Activated naive CD8-positive, alpha-beta T cell treated with anti-CD3 and anti-CD28 coated beads, Interleukin-2, amount 50 U/mL, for 24 hours (primary cell): ENCODE measurements at regions not wholly inside any gene's neighbourhood (a gene's known extent, or its start where the extent isn't known, plus 50 kb on each side); places are given as distances from the start of the nearest gene placed in this dataset.
"Not testable (repeated sequence)": the region's sequence is repeated elsewhere in the genome, so short reads cannot be mapped to it uniquely, and the experiment has no call there.

Source experiments
- ATAC-seq: fragments of 150-1000 bp; cut with Tn5 transposase; one replicate; pipeline ENCODE4 v1.10.0; 2021
- DNase-seq: peaks from one replicate; pipeline ENCODE4 v3.0.0; 2021
- H3K27ac Mint-ChIP-seq: one replicate; pipeline ENCODE4 v1.8.0; 2021; ENCODE audit warnings: mild to moderate bottlenecking, mixed read lengths
- H3K27me3 Mint-ChIP-seq: one replicate; pipeline ENCODE4 v1.8.0; 2021; ENCODE audit warnings: mixed read lengths
- H3K36me3 Mint-ChIP-seq: one replicate; pipeline ENCODE4 v1.8.0; 2021; ENCODE audit warnings: low read depth, mixed read lengths
- H3K4me1 Mint-ChIP-seq: one replicate; pipeline ENCODE4 v1.8.0; 2021; ENCODE audit warnings: mixed read lengths
- H3K4me3 Mint-ChIP-seq: one replicate; pipeline ENCODE4 v1.8.0; 2021; ENCODE audit warnings: mild to moderate bottlenecking, moderate library complexity, mixed read lengths
- H3K9me3 Mint-ChIP-seq: one replicate; pipeline ENCODE4 v1.8.0; 2021; ENCODE audit warnings: mixed read lengths

DNA sequence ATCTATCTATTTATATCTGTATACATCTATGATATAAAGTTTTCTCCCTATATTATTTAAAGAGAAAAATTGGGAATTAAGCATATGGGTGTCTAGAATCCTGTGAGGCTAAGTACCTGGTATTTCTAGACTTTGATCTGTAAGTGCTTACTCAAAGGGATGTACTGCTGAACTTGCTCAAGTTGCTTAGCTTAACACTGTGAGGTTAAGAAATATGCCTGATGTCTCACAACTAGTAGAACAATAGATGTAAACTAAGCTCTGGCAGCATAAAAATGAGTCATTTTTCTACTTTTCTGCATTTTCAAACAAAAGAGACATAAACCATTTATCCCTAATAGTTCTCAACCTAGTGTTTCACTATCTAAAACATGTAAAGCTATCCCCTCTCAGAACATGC, 744.4 kb upstream of the ANO3 start:
- no peak overlapping the region for H3K4me3 Mint-ChIP-seq
- no peak for ATAC-seq
- H3K27me3 Mint-ChIP-seq: no peaks in the 10 kb centered on the region
- H3K36me3 Mint-ChIP-seq: no peaks in the 10 kb centered on the region
- no peak for DNase-seq
- H3K9me3 Mint-ChIP-seq: peaks cover 22% of the 10 kb centered on the region
- no peaks in the 10 kb centered on the region for H3K4me1 Mint-ChIP-seq
- H3K27ac Mint-ChIP-seq: no peak overlapping the region

- ATAC-seq (no peak), DNase-seq (no peak)
- no peaks in the 10 kb centered on the region for H3K27me3 Mint-ChIP-seq
- peaks cover 7% of the 10 kb centered on the region for H3K9me3 Mint-ChIP-seq
- H3K36me3 Mint-ChIP-seq: no peaks in the 10 kb centered on the region
- no peak overlapping the region for H3K27ac Mint-ChIP-seq
- no peak overlapping the region for H3K4me3 Mint-ChIP-seq
- H3K4me1 Mint-ChIP-seq: no peaks in the 10 kb centered on the region
These were observed 738.7 kb upstream of the ANO3 start for GRCh38 chr11:25593221-25593620.

DNA sequence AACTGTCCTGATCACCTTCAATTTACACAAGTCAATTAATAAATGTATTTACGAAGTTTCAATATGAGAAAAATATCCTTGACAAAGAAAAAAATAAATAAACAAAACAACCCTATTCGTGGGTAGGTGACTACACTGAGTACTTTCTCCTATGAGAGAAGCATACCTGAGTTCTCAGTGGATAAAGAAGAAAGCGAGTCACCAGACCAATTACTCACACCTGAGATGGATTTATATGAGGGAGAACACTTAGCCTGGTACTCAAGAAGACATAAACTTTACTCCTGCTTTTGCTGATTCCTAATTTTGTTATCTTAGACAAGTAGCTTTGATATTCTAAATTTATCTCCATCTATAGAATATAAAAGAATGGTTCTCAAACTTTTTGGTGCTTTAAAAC, 735.2 kb upstream of the ANO3 start:
- H3K4me3 Mint-ChIP-seq: no peak overlapping the region
- H3K4me1 Mint-ChIP-seq: no peaks in the 10 kb centered on the region
- H3K27me3 Mint-ChIP-seq: no peaks in the 10 kb centered on the region
- no peak overlapping the region for H3K27ac Mint-ChIP-seq
- H3K9me3 Mint-ChIP-seq: peaks cover 1% of the 10 kb centered on the region
- DNase-seq: no peak
- ATAC-seq: no peak
- H3K36me3 Mint-ChIP-seq: no peaks in the 10 kb centered on the region

GRCh38 chr11:25597696-25598095, 734.2 kb upstream of the ANO3 start:
- Mint-ChIP-seq H3K4me1 (no peaks in the 10 kb centered on the region), H3K27ac (no peak overlapping the region), H3K36me3 (no peaks in the 10 kb centered on the region), H3K27me3 (no peaks in the 10 kb centered on the region), H3K9me3 (peaks cover 5% of the 10 kb centered on the region), H3K4me3 (no peak overlapping the region)
- no peak for ATAC-seq
- DNase-seq: no peak

DNA sequence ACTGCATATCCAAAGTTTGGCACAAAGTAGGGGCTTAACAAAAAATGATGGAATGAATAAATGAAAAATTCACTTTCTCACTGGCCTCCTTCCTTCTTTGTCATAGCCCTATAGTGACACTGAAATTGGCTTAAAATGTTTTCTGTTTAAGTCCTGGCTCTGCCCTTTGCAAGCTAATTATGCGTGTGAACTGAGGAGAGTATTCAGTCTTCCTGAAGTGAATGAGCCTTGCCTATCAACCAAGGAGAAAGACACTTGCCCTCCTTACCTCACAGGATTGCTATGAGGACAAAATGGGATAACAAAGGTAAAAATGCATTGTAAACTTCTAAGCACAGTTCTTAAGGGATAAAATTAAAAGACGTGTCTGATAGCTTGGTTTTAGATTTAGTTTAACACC, 729.8 kb upstream of the ANO3 start:
- H3K27me3 Mint-ChIP-seq: no peaks in the 10 kb centered on the region
- H3K4me3 Mint-ChIP-seq: no peak overlapping the region
- H3K4me1 Mint-ChIP-seq: no peaks in the 10 kb centered on the region
- H3K9me3 Mint-ChIP-seq: peaks cover 21% of the 10 kb centered on the region
- DNase-seq (no peak), ATAC-seq (no peak)
- H3K27ac Mint-ChIP-seq: no peak overlapping the region
- H3K36me3 Mint-ChIP-seq: no peaks in the 10 kb centered on the region

GRCh38 chr11:25602959-25603358, 729.0 kb upstream of the ANO3 start:
- Mint-ChIP-seq H3K27me3 (no peaks in the 10 kb centered on the region), H3K4me3 (no peak overlapping the region), H3K36me3 (no peaks in the 10 kb centered on the region), H3K4me1 (no peaks in the 10 kb centered on the region), H3K9me3 (peaks cover 21% of the 10 kb centered on the region), H3K27ac (no peak overlapping the region)
- ATAC-seq (no peak), DNase-seq (no peak)

DNA sequence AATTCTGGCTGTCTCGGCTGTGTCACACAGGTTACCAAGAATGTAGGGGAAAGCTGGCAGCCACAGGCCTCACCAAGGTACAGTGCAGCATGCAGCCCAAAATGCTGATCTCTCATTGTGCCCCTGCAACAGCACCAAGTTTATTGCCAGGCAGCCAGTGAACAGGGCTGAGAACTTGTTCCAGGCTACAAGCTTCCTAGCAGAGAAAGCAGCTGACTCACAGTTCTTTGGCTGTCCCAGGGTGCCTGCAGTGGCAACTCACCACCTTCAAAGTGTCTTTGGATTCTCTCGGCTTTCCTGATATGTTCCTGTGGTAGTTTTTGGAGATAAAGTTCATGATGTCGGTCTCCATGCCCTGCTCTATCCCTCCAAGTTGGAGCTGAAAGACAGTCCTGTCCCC, 719.1 kb upstream of the ANO3 start:
- Mint-ChIP-seq H3K27ac (no peak overlapping the region), H3K9me3 (peaks cover 21% of the 10 kb centered on the region), H3K4me1 (no peaks in the 10 kb centered on the region), H3K36me3 (no peaks in the 10 kb centered on the region), H3K4me3 (no peak overlapping the region), H3K27me3 (no peaks in the 10 kb centered on the region)
- ATAC-seq (no peak), DNase-seq (no peak)

DNA sequence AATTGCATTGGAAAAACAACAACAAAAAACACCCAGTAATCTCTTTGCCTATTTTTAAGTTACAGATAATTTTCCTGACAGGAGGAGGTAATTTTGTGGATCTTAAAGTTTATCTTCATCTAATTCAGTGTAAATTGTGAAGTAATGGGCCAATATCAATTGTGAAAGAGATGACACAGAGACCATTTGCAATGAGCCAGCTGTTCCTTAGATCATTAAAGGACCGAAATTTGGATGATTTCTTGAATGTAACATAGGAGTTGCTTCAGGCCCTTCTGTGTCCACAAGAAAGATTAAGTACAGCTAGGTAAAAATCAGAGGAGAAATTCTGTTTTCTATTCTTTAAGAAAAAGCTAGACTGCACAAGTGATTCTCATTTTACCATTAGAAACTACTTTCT, 718.5 kb upstream of the ANO3 start:
- H3K27me3 Mint-ChIP-seq: no peaks in the 10 kb centered on the region
- peaks cover 21% of the 10 kb centered on the region for H3K9me3 Mint-ChIP-seq
- no peak overlapping the region for H3K27ac Mint-ChIP-seq
- no peaks in the 10 kb centered on the region for H3K4me1 Mint-ChIP-seq
- no peak for ATAC-seq
- H3K4me3 Mint-ChIP-seq: no peak overlapping the region
- no peaks in the 10 kb centered on the region for H3K36me3 Mint-ChIP-seq
- no peak for DNase-seq

- Mint-ChIP-seq H3K9me3 (peaks cover 21% of the 10 kb centered on the region), H3K27ac (no peak overlapping the region), H3K27me3 (no peaks in the 10 kb centered on the region), H3K4me3 (no peak overlapping the region), H3K4me1 (no peaks in the 10 kb centered on the region), H3K36me3 (no peaks in the 10 kb centered on the region)
- ATAC-seq: no peak
- DNase-seq: no peak
These were observed 718.1 kb upstream of the ANO3 start for GRCh38 chr11:25613865-25614264.

DNA sequence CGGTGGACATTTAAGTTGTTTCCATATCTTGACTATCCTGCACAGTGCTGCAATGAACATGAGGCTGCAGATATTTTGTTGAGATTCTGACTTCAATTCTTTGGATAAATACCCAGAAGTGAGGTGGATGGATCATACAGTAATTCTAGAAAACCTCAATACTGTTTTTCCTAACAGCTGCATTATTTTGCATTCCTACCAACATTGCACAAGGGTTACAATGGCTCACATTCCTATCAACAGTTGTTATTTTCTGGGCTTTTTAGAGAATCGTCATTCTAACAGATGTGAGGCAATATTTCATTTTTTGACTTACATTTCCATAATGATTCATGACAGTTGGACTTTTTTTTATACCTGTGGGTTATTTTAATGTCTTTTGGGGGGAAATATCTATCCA, 716.9 kb upstream of the ANO3 start:
- no peaks in the 10 kb centered on the region for H3K27me3 Mint-ChIP-seq
- peaks cover 21% of the 10 kb centered on the region for H3K9me3 Mint-ChIP-seq
- ATAC-seq (no peak), DNase-seq (no peak)
- H3K36me3 Mint-ChIP-seq: no peaks in the 10 kb centered on the region
- H3K4me3 Mint-ChIP-seq: no peak overlapping the region
- H3K4me1 Mint-ChIP-seq: no peaks in the 10 kb centered on the region
- H3K27ac Mint-ChIP-seq: no peak overlapping the region

- H3K27ac Mint-ChIP-seq: no peak overlapping the region
- H3K9me3 Mint-ChIP-seq: peaks cover 21% of the 10 kb centered on the region
- no peaks in the 10 kb centered on the region for H3K36me3 Mint-ChIP-seq
- DNase-seq (no peak), ATAC-seq (no peak)
- H3K4me3 Mint-ChIP-seq: no peak overlapping the region
- no peaks in the 10 kb centered on the region for H3K4me1 Mint-ChIP-seq
- no peaks in the 10 kb centered on the region for H3K27me3 Mint-ChIP-seq
These were observed 716.1 kb upstream of the ANO3 start for GRCh38 chr11:25615841-25616240.

DNA sequence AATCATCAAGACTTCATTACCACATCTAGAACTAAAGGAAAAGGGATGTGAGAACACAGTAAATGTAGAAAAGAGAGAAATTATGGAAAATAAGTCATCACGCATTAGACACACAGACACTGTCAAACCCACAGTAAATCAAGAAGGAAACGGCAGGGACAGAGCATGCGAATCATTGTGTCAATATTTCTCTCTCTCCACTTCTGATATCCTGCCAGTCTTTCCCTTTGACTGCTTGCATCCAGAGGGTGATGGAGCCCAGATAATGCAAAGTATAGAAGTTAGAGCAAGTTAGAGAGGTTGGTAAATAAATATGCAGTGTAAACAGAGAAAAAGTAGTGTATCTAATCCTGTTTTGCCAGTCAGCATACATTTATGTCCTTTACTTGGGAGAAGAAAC, 706.8 kb upstream of the ANO3 start:
- ATAC-seq: no peak
- no peak for DNase-seq
- Mint-ChIP-seq H3K4me3 (no peak overlapping the region), H3K27ac (no peak overlapping the region), H3K4me1 (no peaks in the 10 kb centered on the region), H3K9me3 (peaks cover 9% of the 10 kb centered on the region), H3K36me3 (no peaks in the 10 kb centered on the region), H3K27me3 (no peaks in the 10 kb centered on the region)

DNA sequence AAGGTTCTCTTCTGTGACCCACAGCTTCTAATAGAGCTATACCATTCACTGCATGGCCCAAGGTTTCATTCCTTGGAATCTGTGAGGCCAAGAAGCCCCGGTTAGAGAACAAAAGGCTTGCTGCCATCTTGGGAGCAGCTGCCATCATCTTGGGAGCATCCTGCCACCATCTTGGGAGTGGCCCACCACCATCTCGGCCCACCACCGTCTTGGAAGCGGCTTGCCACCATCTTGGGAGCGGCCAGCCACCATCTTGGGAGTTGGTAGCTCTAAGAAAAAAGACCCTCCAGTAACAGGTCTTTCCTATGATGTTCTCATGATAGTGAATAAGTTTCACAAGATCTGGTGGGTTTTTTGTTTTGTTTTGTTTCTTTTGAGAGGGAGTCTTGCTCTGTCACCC, 703.9 kb upstream of the ANO3 start:
- H3K4me1 Mint-ChIP-seq: no peaks in the 10 kb centered on the region
- DNase-seq (no peak), ATAC-seq (no peak)
- peaks cover 8% of the 10 kb centered on the region for H3K9me3 Mint-ChIP-seq
- H3K36me3 Mint-ChIP-seq: no peaks in the 10 kb centered on the region
- H3K4me3 Mint-ChIP-seq: no peak overlapping the region
- no peak overlapping the region for H3K27ac Mint-ChIP-seq
- no peaks in the 10 kb centered on the region for H3K27me3 Mint-ChIP-seq

DNA sequence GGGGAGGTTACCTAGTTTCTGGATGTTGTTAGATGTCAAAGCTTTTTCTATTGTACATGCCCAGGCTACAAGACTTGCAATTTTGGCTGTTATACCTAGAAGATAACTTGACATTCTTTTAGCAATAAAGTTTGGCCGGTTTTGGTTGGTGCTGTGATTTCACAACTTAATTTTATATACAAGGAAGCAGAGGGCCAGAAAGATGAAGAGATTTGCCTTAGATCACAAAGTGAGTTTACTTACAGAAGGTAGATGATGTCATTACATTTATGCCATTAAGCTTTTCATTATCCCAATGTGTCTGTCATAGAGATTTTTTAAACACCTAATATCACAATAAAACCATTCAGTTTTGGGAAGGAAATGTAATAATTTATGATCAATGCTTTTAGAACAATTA, 698.7 kb upstream of the ANO3 start:
- Mint-ChIP-seq H3K4me1 (no peaks in the 10 kb centered on the region), H3K4me3 (no peak overlapping the region), H3K9me3 (peaks cover 7% of the 10 kb centered on the region), H3K27me3 (no peaks in the 10 kb centered on the region), H3K27ac (no peak overlapping the region), H3K36me3 (no peaks in the 10 kb centered on the region)
- ATAC-seq: no peak
- no peak for DNase-seq

DNA sequence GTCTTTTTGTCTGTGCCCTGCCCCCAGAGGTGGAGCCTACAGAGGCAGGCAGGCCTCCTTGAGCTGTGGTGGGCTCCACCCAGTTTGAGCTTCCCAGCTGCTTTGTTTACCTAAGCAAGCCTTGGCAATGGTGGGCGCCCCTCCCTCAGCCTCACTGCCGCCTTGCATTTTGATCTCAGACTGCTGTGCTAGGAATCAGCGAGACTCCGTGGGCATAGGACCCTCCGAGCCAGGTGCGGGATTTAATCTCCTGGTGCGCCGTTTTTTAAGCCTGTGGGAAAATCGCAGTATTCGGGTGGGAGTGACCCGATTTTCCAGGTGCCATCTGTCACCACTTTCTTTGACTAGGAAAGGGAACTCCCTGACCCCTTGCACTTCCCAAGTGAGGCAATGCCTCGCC, 682.7 kb upstream of the ANO3 start:
- H3K4me3 Mint-ChIP-seq, H3K27me3 Mint-ChIP-seq, DNase-seq, H3K4me1 Mint-ChIP-seq, ATAC-seq, H3K36me3 Mint-ChIP-seq, H3K9me3 Mint-ChIP-seq, H3K27ac Mint-ChIP-seq: not testable (repeated sequence)

DNA sequence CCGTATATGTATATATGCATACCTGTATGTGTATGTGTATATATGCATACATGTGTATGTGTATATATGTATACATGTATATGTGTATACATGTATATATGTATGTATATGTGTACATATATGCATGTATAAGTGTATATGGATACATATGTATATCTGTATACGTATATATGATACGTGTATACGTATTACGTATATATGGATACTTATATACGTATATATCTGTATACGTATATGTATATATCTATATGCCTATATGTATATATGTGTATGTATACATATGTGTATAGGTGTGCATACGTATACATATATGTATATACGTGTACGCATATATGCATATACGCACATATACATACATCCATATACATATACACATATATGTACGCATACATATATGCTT, 681.6 kb upstream of the ANO3 start:
- Mint-ChIP-seq H3K27ac (no peak overlapping the region), H3K9me3 (peaks cover 8% of the 10 kb centered on the region), H3K4me3 (no peak overlapping the region), H3K27me3 (no peaks in the 10 kb centered on the region), H3K4me1 (no peaks in the 10 kb centered on the region), H3K36me3 (no peaks in the 10 kb centered on the region)
- no peak for ATAC-seq
- DNase-seq: no peak
